SK-N-SH treated with all-trans-retinoic acid at 6 μM for 48 hours (cell line): ENCODE measurements at regions not wholly inside any gene's neighbourhood (a gene's known extent, or its start where the extent isn't known, plus 50 kb on each side); places are given as distances from the start of the nearest gene placed in this dataset.

Source experiments
- ATAC-seq: fragments of 200-7000 bp; cut with Tn5 transposase; 3 replicates; pipeline ENCODE4 v1.9.1; 2020; ENCODE audit warnings: mild to moderate bottlenecking, moderate library complexity
- ARNTL ChIP-seq: fragments of 450-650 bp; formaldehyde crosslinking; IDR thresholded peaks from 2 replicates; pipeline ENCODE4 v1.5.0; 2020; ENCODE audit warnings: low read depth, mild to moderate bottlenecking, moderate library complexity, borderline replicate concordance
- CREB5 ChIP-seq: fragments of 250-450 bp; sonication (Bioruptor Pico); IDR thresholded peaks from 2 replicates; pipeline ENCODE4 v1.5.1; 2020; ENCODE audit warnings: low read depth, mild to moderate bottlenecking, moderate library complexity
- CSRNP3 ChIP-seq: fragments of 250-450 bp; sonication (Bioruptor Pico); IDR thresholded peaks from 2 replicates; pipeline ENCODE4 v1.5.1; 2021; ENCODE audit warnings: mild to moderate bottlenecking, moderate library complexity
- ESRRG ChIP-seq: fragments of 250-450 bp; sonication (Bioruptor Pico); IDR thresholded peaks from 2 replicates; pipeline ENCODE4 v1.6.1; 2021; ENCODE audit warnings: mild to moderate bottlenecking
- OSR1 ChIP-seq: fragments of 250-450 bp; sonication (Bioruptor Pico); IDR thresholded peaks from 2 replicates; pipeline ENCODE4 v1.8.0; 2022; ENCODE audit warnings: moderate library complexity, mild to moderate bottlenecking, inconsistent platforms
- POU6F1 ChIP-seq: fragments of 250-450 bp; sonication (Bioruptor Pico); IDR thresholded peaks from 2 replicates; pipeline ENCODE4 v1.8.0; 2021; ENCODE audit warnings: low read depth, mild to moderate bottlenecking, moderate library complexity, borderline replicate concordance
- PPARA ChIP-seq: fragments of 250-450 bp; sonication (Bioruptor Pico); IDR thresholded peaks from 2 replicates; pipeline ENCODE4 v1.5.0; 2020; ENCODE audit warnings: mild to moderate bottlenecking, borderline replicate concordance
- SNAI2 ChIP-seq: fragments of 250-450 bp; sonication (Bioruptor Pico); IDR thresholded peaks from 2 replicates; pipeline ENCODE4 v1.5.0; 2020; ENCODE audit warnings: mild to moderate bottlenecking, moderate library complexity
- TCF4 ChIP-seq: fragments of 250-450 bp; sonication (Bioruptor Pico); IDR thresholded peaks from 2 replicates; pipeline ENCODE4 v1.8.0; 2021; ENCODE audit warnings: mild to moderate bottlenecking, moderate library complexity, borderline replicate concordance
- TOX ChIP-seq: fragments of 250-450 bp; sonication (Bioruptor Pico); IDR thresholded peaks from 2 replicates; pipeline ENCODE4 v1.8.0; 2021; ENCODE audit warnings: mild to moderate bottlenecking, moderate library complexity, borderline replicate concordance
- TSHZ2 ChIP-seq: fragments of 250-450 bp; sonication (Bioruptor Pico); IDR thresholded peaks from 2 replicates; pipeline ENCODE4 v1.5.0; 2020; ENCODE audit warnings: mild to moderate bottlenecking, moderate library complexity
- ZC3H10 ChIP-seq: fragments of 250-450 bp; sonication (Bioruptor Pico); IDR thresholded peaks from 2 replicates; pipeline ENCODE4 v1.5.1; 2021; ENCODE audit warnings: mild to moderate bottlenecking, moderate library complexity
- ZFP3 ChIP-seq: fragments of 250-450 bp; sonication (Bioruptor Pico); IDR thresholded peaks from 2 replicates; pipeline ENCODE4 v1.5.0; 2020; ENCODE audit warnings: mild to moderate bottlenecking, moderate library complexity
- ZFP30 ChIP-seq: fragments of 450-650 bp; formaldehyde crosslinking; IDR thresholded peaks from 2 replicates; pipeline ENCODE4 v1.5.0; 2022; ENCODE audit warnings: mild to moderate bottlenecking, moderate library complexity
- ZNF565 ChIP-seq: fragments of 450-650 bp; formaldehyde crosslinking; conservative IDR thresholded peaks from 2 replicates; pipeline ENCODE4 v1.5.0; 2020; ENCODE audit warnings: low read depth, mild to moderate bottlenecking, moderate library complexity

- no peak for ATAC-seq
Observed at GRCh38 chr14:61174987-61175386, 106.2 kb downstream of the TMEM30B start.

GRCh38 chr14:61174441-61174891, 106.7 kb downstream of the TMEM30B start:
- ATAC-seq = no peak
- TF ChIP-seq TSHZ2 (CRISPR knock-in tag) (no peak), CREB5 (CRISPR knock-in tag) (no peak), ZFP3 (CRISPR knock-in tag) (no peak), TCF4 (no peak), OSR1 (CRISPR knock-in tag) (no peak), ZFP30 (CRISPR knock-in tag) (no peak)

More at GRCh38 chr14:61174987-61175386, 106.2 kb downstream of the TMEM30B start:
- TF ChIP-seq POU6F1 (no peak), TCF4 (no peak), ZFP30 (CRISPR knock-in tag) (no peak), OSR1 (CRISPR knock-in tag) (no peak), SNAI2 (CRISPR knock-in tag) (no peak), TOX (CRISPR knock-in tag) (no peak), ARNTL (no peak)

GRCh38 chr14:61171727-61172126, 109.4 kb downstream of the TMEM30B start:
- no peak for ATAC-seq
- TF ChIP-seq PPARA (CRISPR knock-in tag) (no peak), ZNF565 (CRISPR knock-in tag) (no peak), ZFP30 (CRISPR knock-in tag) (no peak)

- no peak for ATAC-seq
- TF ChIP-seq CSRNP3 (CRISPR knock-in tag) (no peak), POU6F1 (no peak), ESRRG (no peak), SNAI2 (CRISPR knock-in tag) (no peak), TSHZ2 (CRISPR knock-in tag) (no peak), ZC3H10 (CRISPR knock-in tag) (no peak)
- TF ChIP-seq, all 23 proteins: peak for 0
Observed at GRCh38 chr14:61168141-61168540, 113.0 kb downstream of the TMEM30B start.
